Activated CD4-positive, alpha-beta T cell treated with anti-CD3 and anti-CD28 coated beads for 36 hours (primary cell): ENCODE measurements at regions not wholly inside any gene's neighbourhood (a gene's known extent, or its start where the extent isn't known, plus 50 kb on each side); places are given as distances from the start of the nearest gene placed in this dataset.

ENCODE experiments used
- ATAC-seq: fragments of 200-7000 bp; cut with Tn5 transposase; one replicate; pipeline ENCODE4 v1.10.0; 2021; ENCODE audit warnings: mild to moderate bottlenecking, moderate library complexity
- CTCF ChIA-PET: fragments of 350-600 bp; sonication (Branson Sonifier 250); formaldehyde crosslinking; loops from one replicate; lab custom pipeline; 2021; ENCODE audit warnings: antibody characterized with exemption; lab: Charles Lee
- POLR2A ChIA-PET: fragments of 350-600 bp; sonication (Branson Sonifier 250); formaldehyde crosslinking; loops from one replicate; lab custom pipeline; 2021; ENCODE audit warnings: antibody characterized with exemption, inconsistent platforms; lab: Charles Lee
- DNase-seq: peaks from one replicate; pipeline ENCODE4 v3.0.0-alpha.2; 2020
- H3K27ac Mint-ChIP-seq: one replicate; pipeline ENCODE4 v1.8.0; 2021; ENCODE audit warnings: mixed read lengths
- H3K27me3 Mint-ChIP-seq: one replicate; pipeline ENCODE4 v1.8.0; 2021; ENCODE audit warnings: mixed read lengths
- H3K36me3 Mint-ChIP-seq: one replicate; pipeline ENCODE4 v1.8.0; 2021; ENCODE audit warnings: low read depth, mixed read lengths
- H3K4me1 Mint-ChIP-seq: one replicate; pipeline ENCODE4 v1.8.0; 2021; ENCODE audit warnings: mixed read lengths
- H3K4me3 Mint-ChIP-seq: one replicate; pipeline ENCODE4 v1.8.0; 2021; ENCODE audit warnings: mild to moderate bottlenecking, moderate library complexity, mixed read lengths
- H3K9me3 Mint-ChIP-seq: one replicate; pipeline ENCODE4 v1.8.0; 2021; ENCODE audit warnings: low read depth, mixed read lengths
- intact Hi-C, 2 experiments: fragments of 100-400 bp; cut with DNase I in 1 of 2; cut with micrococcal nuclease in 1 of 2; formaldehyde crosslinking; loops; one replicate each; pipeline versions ENCODE4 v1.14.2 to v1.15.1; 2022 to 2024; cut with DNase I, micrococcal nuclease

DNA sequence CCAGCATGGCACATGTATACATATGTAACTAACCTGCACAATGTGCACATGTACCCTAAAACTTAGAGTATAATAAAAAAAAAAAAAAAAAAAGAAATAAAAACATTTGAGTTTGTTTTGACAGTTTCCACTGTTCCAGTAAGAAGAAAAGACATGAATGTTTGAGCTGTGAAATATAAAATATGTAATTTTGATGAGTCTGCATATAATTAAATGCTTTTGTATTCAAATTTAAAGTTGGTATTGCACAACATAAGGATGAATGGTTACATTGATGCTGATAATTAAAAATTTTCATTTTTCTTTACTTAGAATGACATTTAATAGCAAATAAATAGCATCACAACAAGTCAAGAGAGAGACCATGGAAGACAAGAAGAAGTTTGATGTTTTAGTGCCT is 212.0 kb upstream of the RRP15 start:
- DNase-seq (no peak), ATAC-seq (no peak)
- H3K4me1 Mint-ChIP-seq: no peaks in the 10 kb centered on the region
- CTCF ChIA-PET: no interaction called here
- H3K27ac Mint-ChIP-seq: no peak overlapping the region
- no peak overlapping the region for H3K4me3 Mint-ChIP-seq
- peaks cover 4% of the 10 kb centered on the region for H3K9me3 Mint-ChIP-seq
- POLR2A ChIA-PET: no interaction called here
- peaks cover 2% of the 10 kb centered on the region for H3K27me3 Mint-ChIP-seq
- intact Hi-C loops: no loop called here
- H3K36me3 Mint-ChIP-seq: no peaks in the 10 kb centered on the region

DNA sequence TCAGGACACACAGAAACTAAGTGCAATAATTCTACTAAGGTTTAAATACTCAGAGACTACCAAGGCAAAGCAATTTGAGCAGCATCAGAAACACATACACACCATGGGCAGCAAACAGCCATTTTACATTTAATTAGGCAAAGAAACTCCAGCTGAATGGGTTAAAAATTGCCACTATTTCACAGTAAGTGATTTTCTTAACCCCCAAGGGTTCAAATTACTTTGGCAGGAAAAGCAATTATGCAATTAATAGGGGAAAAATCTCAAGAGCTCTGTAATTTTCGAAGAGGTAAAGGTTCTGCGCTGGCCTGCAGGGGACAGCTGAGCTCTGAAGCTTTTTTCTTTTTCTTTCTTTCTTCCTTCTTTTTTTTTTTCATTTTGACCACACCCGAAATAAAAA is 206.2 kb upstream of the RRP15 start:
- H3K27ac Mint-ChIP-seq: no peak overlapping the region
- H3K4me3 Mint-ChIP-seq: no peak overlapping the region
- DNase-seq: no peak
- POLR2A ChIA-PET: no interaction called here
- H3K36me3 Mint-ChIP-seq: no peaks in the 10 kb centered on the region
- H3K4me1 Mint-ChIP-seq: no peaks in the 10 kb centered on the region
- ATAC-seq: no peak
- intact Hi-C loops: no loop called here
- CTCF ChIA-PET: no interaction called here
- peaks cover 4% of the 10 kb centered on the region for H3K9me3 Mint-ChIP-seq
- H3K27me3 Mint-ChIP-seq: peaks cover 2% of the 10 kb centered on the region

DNA sequence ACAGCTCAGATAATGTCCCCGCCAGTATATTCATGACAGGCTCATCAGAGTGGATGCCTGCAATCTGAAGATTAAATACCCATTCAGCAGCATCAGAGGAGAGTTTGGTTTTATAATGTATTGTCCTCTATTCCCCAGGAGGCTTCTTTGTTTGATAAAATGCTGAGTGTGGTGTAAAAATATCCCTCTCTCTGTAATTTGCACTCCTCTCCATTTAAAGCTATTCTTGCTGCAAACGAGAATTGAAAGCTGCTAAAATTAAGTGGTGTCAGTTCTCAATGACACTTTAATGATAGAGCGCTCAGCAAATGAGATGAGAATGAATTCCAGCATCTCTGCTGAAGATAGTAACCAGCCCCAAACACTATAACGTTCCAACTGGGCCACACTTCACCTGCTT is 205.7 kb upstream of the RRP15 start:
- intact Hi-C loops: no loop called here
- ATAC-seq: no peak
- H3K4me1 Mint-ChIP-seq: no peaks in the 10 kb centered on the region
- H3K9me3 Mint-ChIP-seq: peaks cover 4% of the 10 kb centered on the region
- CTCF ChIA-PET: no interaction called here
- POLR2A ChIA-PET: no interaction called here
- H3K27ac Mint-ChIP-seq: no peak overlapping the region
- H3K27me3 Mint-ChIP-seq: peaks cover 2% of the 10 kb centered on the region
- H3K36me3 Mint-ChIP-seq: no peaks in the 10 kb centered on the region
- DNase-seq: no peak
- H3K4me3 Mint-ChIP-seq: no peak overlapping the region

DNA sequence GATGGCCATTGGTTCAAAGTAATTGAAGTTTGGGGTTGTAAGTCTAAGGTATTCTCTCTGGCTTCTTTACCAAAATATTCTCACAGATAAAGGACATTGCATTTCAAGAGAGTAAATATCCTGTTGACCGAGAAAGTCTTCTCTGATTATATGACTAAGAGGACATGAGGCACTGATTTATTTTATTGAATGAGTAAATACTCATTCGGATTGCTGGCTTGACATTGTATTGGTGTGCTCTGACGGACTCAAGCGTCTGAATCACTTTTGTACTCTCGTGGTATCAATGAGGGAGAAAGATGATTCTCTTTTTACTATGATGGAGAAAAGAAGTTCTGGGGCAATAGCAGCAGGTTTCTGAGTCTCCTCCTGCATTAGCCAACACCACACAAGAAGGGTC is 205.3 kb upstream of the RRP15 start:
- POLR2A ChIA-PET: no interaction called here
- Mint-ChIP-seq H3K27ac (no peak overlapping the region), H3K4me3 (no peak overlapping the region), H3K9me3 (peaks cover 4% of the 10 kb centered on the region), H3K4me1 (no peaks in the 10 kb centered on the region), H3K36me3 (no peaks in the 10 kb centered on the region), H3K27me3 (peaks cover 2% of the 10 kb centered on the region)
- DNase-seq: no peak
- CTCF ChIA-PET: no interaction called here
- no peak for ATAC-seq
- intact Hi-C loops: no loop called here

DNA sequence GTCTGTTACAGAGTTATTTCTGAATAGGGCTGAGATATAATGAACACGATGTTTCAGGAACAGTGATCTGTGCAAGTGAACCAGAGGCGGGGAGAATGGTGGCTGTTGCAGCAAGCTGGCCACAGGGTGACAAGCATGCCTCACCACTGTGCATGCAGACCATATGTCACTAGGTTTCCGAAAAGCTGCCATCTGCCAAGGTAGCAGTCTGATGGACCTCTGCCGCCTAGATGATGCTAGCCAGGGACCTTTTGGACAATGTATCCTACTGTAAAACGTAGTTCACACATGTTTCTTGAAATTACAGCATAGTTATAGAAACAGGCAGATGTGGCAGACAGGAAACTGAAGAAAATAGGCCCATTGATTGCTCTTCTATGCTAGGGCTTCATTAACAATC is 204.2 kb upstream of the RRP15 start:
- ChIA-PET CTCF (no interaction called here), POLR2A (no interaction called here)
- no peak overlapping the region for H3K4me3 Mint-ChIP-seq
- H3K27me3 Mint-ChIP-seq: peaks cover under 1% of the 10 kb centered on the region
- no peaks in the 10 kb centered on the region for H3K36me3 Mint-ChIP-seq
- peaks cover under 1% of the 10 kb centered on the region for H3K9me3 Mint-ChIP-seq
- ATAC-seq (no peak), DNase-seq (no peak)
- intact Hi-C loops: no loop called here
- no peaks in the 10 kb centered on the region for H3K4me1 Mint-ChIP-seq
- H3K27ac Mint-ChIP-seq: no peak overlapping the region

DNA sequence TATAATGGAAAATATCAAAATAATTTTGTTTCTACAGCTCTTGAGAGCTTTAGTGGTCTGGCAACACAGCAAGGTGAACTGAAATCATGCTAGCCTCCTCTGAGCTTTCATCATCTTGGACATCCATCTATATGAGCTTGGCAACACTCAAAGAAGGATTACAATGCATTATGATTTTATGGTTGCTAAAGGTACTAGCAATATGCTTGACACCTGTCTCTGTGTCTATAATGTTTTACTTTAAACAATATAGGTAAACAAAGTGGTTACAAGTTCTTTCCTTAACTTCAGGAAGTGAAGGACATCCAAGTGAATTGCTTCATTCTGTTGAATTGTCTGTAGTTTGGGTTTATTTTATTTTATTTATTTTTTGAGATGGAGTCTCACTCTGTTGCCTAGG is 203.7 kb upstream of the RRP15 start:
- Mint-ChIP-seq H3K9me3 (no peaks in the 10 kb centered on the region), H3K36me3 (no peaks in the 10 kb centered on the region), H3K27me3 (no peaks in the 10 kb centered on the region), H3K4me3 (no peak overlapping the region), H3K27ac (no peak overlapping the region), H3K4me1 (no peaks in the 10 kb centered on the region)
- ChIA-PET CTCF (no interaction called here), POLR2A (no interaction called here)
- DNase-seq: no peak
- intact Hi-C loops: no loop called here
- no peak for ATAC-seq

DNA sequence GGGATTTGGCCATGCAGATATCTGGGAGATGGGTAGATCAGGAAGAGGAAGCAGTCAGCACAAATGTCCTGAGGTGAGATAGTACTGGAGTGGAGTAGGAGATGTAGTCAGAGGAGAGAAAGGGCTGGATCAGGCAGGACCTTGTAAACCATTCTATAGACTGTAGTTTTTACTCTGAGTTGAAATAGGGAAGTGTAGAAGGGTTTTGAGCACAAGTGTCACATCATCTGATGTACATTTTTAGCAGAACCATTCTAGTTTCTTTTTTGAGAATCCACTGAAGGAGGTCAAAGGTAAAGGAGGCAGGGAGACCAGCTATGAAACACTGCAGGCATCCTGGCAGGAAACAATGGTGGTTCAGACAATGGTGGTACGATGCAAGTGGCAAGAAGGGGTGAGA is 194.6 kb upstream of the RRP15 start:
- ATAC-seq: no peak

DNA sequence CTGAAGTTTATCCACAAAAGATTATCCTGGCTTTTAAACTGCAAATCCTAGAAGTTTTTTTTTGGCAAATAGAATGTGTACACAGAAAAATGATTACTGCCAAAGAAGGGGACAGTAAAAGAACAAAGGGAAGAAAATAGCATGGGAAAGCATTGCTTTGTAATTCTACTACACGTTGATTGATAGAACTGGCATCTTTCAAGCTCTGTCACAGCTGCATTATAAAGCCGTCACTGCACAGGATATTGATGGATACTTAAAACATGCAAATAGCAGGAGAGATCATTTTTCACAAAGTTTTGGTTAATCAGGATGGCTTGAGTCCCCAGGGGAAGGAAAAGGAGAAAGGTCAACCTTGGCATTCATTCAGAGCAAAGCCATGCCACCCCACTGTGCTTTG is 183.7 kb upstream of the RRP15 start:
- no peak overlapping the region for H3K27ac Mint-ChIP-seq
- no peak for ATAC-seq
- H3K9me3 Mint-ChIP-seq: peaks cover 12% of the 10 kb centered on the region
- no peaks in the 10 kb centered on the region for H3K36me3 Mint-ChIP-seq
- H3K27me3 Mint-ChIP-seq: no peaks in the 10 kb centered on the region
- no peak overlapping the region for H3K4me3 Mint-ChIP-seq
- ChIA-PET CTCF (no interaction called here), POLR2A (no interaction called here)
- intact Hi-C loops: no loop called here
- no peak for DNase-seq
- no peaks in the 10 kb centered on the region for H3K4me1 Mint-ChIP-seq

More for the DNA sequence above, 194.6 kb upstream of the RRP15 start:
- Mint-ChIP-seq H3K36me3 (no peaks in the 10 kb centered on the region), H3K9me3 (no peaks in the 10 kb centered on the region), H3K27me3 (no peaks in the 10 kb centered on the region), H3K4me1 (no peaks in the 10 kb centered on the region), H3K4me3 (no peak overlapping the region), H3K27ac (no peak overlapping the region)
- POLR2A ChIA-PET: no interaction called here
- CTCF ChIA-PET: no interaction called here
- intact Hi-C loops: no loop called here
- no peak for DNase-seq

DNA sequence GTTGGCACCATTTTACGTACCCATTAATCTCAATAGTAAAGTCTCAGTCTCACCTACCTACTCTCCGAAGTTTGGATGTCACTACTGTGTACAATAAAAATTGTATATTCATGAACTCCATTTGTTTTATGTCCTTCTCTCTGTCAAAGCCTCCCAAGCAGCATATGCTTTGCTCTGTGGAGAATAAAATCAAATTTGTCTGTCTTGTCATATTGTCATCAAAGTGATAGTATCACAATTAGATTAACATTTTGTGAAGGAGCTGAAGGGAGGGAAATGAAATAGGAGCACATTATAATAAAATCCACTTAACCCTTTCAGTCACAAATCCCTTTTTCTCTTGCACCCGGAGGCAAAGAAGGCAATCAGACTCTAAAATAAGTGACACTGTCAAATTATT is 177.1 kb upstream of the RRP15 start:
- no peak overlapping the region for H3K27ac Mint-ChIP-seq
- intact Hi-C loops: no loop called here
- ChIA-PET CTCF (no interaction called here), POLR2A (no interaction called here)
- DNase-seq: no peak
- no peaks in the 10 kb centered on the region for H3K4me1 Mint-ChIP-seq
- no peaks in the 10 kb centered on the region for H3K27me3 Mint-ChIP-seq
- H3K36me3 Mint-ChIP-seq: no peaks in the 10 kb centered on the region
- peaks cover 5% of the 10 kb centered on the region for H3K9me3 Mint-ChIP-seq
- no peak overlapping the region for H3K4me3 Mint-ChIP-seq
- no peak for ATAC-seq

DNA sequence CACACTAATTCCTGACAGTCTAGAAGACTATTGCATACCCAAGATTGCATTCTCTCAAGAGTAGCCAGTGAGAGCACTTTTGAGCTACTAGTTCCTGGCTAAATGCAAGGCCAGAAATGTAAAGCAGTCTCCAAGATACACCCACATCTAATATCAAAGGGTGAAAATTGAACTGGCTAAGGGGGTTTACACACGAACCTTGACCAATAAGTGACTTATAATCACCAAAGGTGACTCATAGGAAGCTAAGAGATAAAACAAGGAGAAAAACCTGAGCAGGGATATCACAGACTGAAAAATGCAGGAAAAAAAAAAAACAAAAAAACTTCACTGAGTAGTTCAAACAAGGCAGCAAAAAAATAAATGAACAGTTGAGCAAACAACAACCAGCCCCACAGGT is 172.2 kb upstream of the RRP15 start:
- intact Hi-C loops: no loop called here
- H3K36me3 Mint-ChIP-seq: no peaks in the 10 kb centered on the region
- CTCF ChIA-PET: no interaction called here

DNA sequence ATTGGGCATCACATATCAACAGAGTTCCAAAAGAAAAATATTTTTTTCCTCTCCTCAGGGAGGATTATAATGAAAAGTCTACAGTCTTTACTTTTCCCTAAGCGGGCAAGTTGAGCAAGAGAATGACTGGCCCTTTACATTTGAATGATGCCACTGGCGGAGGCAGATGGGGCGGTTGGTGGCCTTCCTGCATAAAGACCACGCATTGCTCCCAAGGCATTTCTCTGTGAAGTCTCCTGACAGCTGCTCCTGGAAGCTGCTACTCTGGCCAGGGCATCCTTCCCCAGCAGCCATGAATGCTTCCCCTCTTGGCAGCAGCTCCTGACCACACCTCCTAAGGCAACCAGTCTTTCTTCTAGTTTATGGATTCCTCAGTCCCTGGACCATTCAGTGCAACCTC is 161.1 kb upstream of the RRP15 start:
- Mint-ChIP-seq H3K4me1 (no peaks in the 10 kb centered on the region), H3K9me3 (no peaks in the 10 kb centered on the region), H3K27ac (no peak overlapping the region), H3K27me3 (no peaks in the 10 kb centered on the region), H3K36me3 (no peaks in the 10 kb centered on the region), H3K4me3 (no peak overlapping the region)
- ATAC-seq: no peak
- CTCF ChIA-PET: no interaction called here
- DNase-seq: no peak
- POLR2A ChIA-PET: interaction anchor here (0.7 kb wide), 1 partner anchor 1226 kb away, joined by 3 read pairs; no protein-coding TSS in a partner anchor
- intact Hi-C loops: no loop called here

More for the DNA sequence above, 172.2 kb upstream of the RRP15 start:
- POLR2A ChIA-PET: no interaction called here
- ATAC-seq: no peak
- Mint-ChIP-seq H3K9me3 (peaks cover 14% of the 10 kb centered on the region), H3K27me3 (no peaks in the 10 kb centered on the region), H3K27ac (no peak overlapping the region), H3K4me3 (no peak overlapping the region), H3K4me1 (no peaks in the 10 kb centered on the region)
- no peak for DNase-seq

DNA sequence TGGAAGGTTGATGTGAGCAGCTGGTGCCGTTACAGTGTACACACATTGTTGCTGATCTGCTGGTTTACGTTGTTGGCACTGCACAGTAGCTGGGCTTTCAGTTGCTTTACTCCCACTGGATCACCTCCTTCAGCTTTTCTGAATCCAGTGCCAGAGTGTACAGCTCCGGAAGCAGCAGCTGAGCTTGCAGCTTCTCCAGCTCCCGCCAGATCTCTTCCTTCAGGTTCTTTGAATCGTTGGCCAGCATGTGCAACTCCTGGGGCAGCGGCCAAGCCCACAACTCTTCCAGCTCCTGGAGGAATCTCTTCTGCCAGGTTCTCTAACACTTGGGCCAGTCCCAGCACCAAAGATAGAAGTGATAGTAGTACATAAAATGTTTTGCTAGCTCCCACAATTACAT is 149.7 kb upstream of the RRP15 start:
- Mint-ChIP-seq H3K9me3 (peaks cover 3% of the 10 kb centered on the region), H3K4me3 (no peak overlapping the region), H3K27me3 (no peaks in the 10 kb centered on the region), H3K4me1 (no peaks in the 10 kb centered on the region), H3K27ac (no peak overlapping the region), H3K36me3 (no peaks in the 10 kb centered on the region)
- CTCF ChIA-PET: no interaction called here
- intact Hi-C loops: no loop called here
- ATAC-seq (no peak), DNase-seq (no peak)
- POLR2A ChIA-PET: no interaction called here

DNA sequence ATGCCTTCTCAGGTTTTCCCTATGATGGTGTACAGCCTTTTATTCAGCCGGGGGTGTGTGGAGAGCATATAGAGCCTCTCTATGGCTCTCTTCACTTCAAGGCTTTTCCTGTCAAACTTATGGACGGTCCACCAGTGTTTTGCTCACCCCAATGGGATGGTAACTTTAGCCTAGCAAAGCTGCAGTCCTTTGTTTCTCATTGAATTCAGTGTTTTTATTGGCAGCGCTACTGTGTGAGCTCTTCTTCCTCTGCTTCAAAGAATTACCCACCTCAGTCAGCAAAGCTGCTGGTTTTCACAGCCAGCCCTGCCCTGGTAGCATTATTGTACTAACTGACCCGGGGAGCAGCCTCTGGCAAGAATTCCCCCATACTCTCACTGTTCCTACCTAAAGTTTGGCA is 145.3 kb upstream of the RRP15 start:
- no peaks in the 10 kb centered on the region for H3K4me1 Mint-ChIP-seq
- H3K27ac Mint-ChIP-seq: no peak overlapping the region
- intact Hi-C loops: no loop called here
- ChIA-PET POLR2A (no interaction called here), CTCF (no interaction called here)
- H3K9me3 Mint-ChIP-seq: no peaks in the 10 kb centered on the region
- H3K36me3 Mint-ChIP-seq: no peaks in the 10 kb centered on the region
- no peaks in the 10 kb centered on the region for H3K27me3 Mint-ChIP-seq
- H3K4me3 Mint-ChIP-seq: no peak overlapping the region
- DNase-seq (no peak), ATAC-seq (no peak)
